K562 (cell line): ENCODE measurements at regions not wholly inside any gene's neighbourhood (a gene's known extent, or its start where the extent isn't known, plus 50 kb on each side); places are given as distances from the start of the nearest gene placed in this dataset.

Source experiments
- POLR2H ChIP-seq: IDR thresholded peaks from 2 replicates; pipeline ENCODE4 v1.6.1; 2016; ENCODE audit warnings: missing genetic modification characterization, low read depth, mild to moderate bottlenecking, control low read depth, missing compliant biosample characterization, moderate library complexity
- RBM17 ChIP-seq: fragments of 200-400 bp; formaldehyde crosslinking; IDR thresholded peaks from 2 replicates; pipeline ENCODE4 v1.6.1; 2017; ENCODE audit warnings: low read depth, mild to moderate bottlenecking, low read length, borderline replicate concordance
- REST ChIP-seq, 2 experiments: fragments of 450-650 bp; formaldehyde crosslinking in 1 of 2; IDR thresholded peaks; 2 replicates each; pipeline versions ENCODE4 v1.4.0 to v1.6.1; 2014 to 2020; ENCODE audit warnings: mild to moderate bottlenecking in 2 of 2, borderline replicate concordance in 1 of 2, low read depth in 1 of 2
- SMARCE1 ChIP-seq: fragments of 450-650 bp; IDR thresholded peaks from 2 replicates; pipeline ENCODE4 v1.7.1; 2016; ENCODE audit warnings: mild to moderate bottlenecking
- SREBF1 ChIP-seq: fragments of 150-350 bp; IDR thresholded peaks from 2 replicates; pipeline ENCODE4 v1.6.1; 2014; ENCODE audit warnings: antibody characterized with exemption, low read depth, low read length, borderline replicate concordance
- TOE1 ChIP-seq, 2 experiments: fragments of 450-650 bp in 1 of 2; sonication (generic) in 1 of 2; formaldehyde crosslinking in 1 of 2; IDR thresholded peaks; 2 replicates each; pipeline versions ENCODE4 v1.7.1 to v1.8.0; 2016 to 2022; ENCODE audit warnings: borderline replicate concordance in 2 of 2, mild to moderate bottlenecking in 2 of 2, antibody characterized with exemption in 1 of 2, inconsistent platforms in 1 of 2, low read depth in 1 of 2, missing genetic modification reagents in 1 of 2, moderate library complexity in 1 of 2
- ZBTB7A ChIP-seq: IDR thresholded peaks from 2 replicates; pipeline ENCODE4 v1.6.1; 2011; ENCODE audit warnings: low read depth, mild to moderate bottlenecking, low read length, moderate library complexity, borderline replicate concordance; ENCODE audit not compliant: control insufficient read depth
- ZHX1 ChIP-seq: fragments of 150-350 bp; conservative IDR thresholded peaks from 2 replicates; pipeline ENCODE4 v1.6.1; 2014; ENCODE audit warnings: low read length
- ZKSCAN3 ChIP-seq: fragments of 250-450 bp; sonication (Bioruptor Pico); IDR thresholded peaks from 2 replicates; pipeline ENCODE4 v1.4.0; 2020
- ZNF589 ChIP-seq: fragments of 200-800 bp; sonication (Bioruptor generic); IDR thresholded peaks from 2 replicates; pipeline ENCODE4 v1.6.1; 2016; ENCODE audit warnings: low read depth, missing genetic modification characterization, missing compliant biosample characterization

GRCh38 chr16:87053016-87053982, 263.9 kb downstream of the C16orf95 start (continued):
- TF ChIP-seq ZNF589 (CRISPR knock-in tag) (no peak), RBM17 (no peak), SMARCE1 (peak; percentile 95), ZHX1 (no peak), SREBF1 (no peak), TOE1 (IDR thresholded peaks at IDR 0.05; ENCODE audit: borderline replicate concordance) (peak; percentile 38; the same call in 1 of the 2 replicates), TOE1 (CRISPR knock-in tag; IDR thresholded peaks at IDR 0.05; ENCODE audit: borderline replicate concordance, low read depth) (no peak), POLR2H (tag) (no peak), ZBTB7A (peak; percentile 63; the same call in 1 of the 2 replicates), ZKSCAN3 (CRISPR knock-in tag) (no peak), REST (IDR thresholded peaks at IDR 0.05; ENCODE audit: borderline replicate concordance) (peak; percentile 11; the same call in 1 of the 2 replicates), REST (CRISPR knock-in tag; IDR thresholded peaks at IDR 0.05; ENCODE audit: low read depth) (no peak)
